ENCODE measurements at regions not wholly inside any gene's neighbourhood (a gene's known extent, or its start where the extent isn't known, plus 50 kb on each side); places are given as distances from the start of the nearest gene placed in this dataset.

GRCh38 chr11:112765337-112765736 lies 195.9 kb upstream of the NCAM1 start:
- no peak for TF ChIP-seq POLR2A (IDR thresholded peaks at IDR 0.05)
- TF ChIP-seq CTCF (IDR thresholded peaks at IDR 0.05), result no peak
- TF ChIP-seq EP300 (IDR thresholded peaks at IDR 0.05), result no peak

Measured in ovary (tissue), 3 donors.